GM19455 (cell line): ENCODE measurements at regions not wholly inside any gene's neighbourhood (a gene's known extent, or its start where the extent isn't known, plus 50 kb on each side); places are given as distances from the start of the nearest gene placed in this dataset.
"Not testable (repeated sequence)": the region's sequence is repeated elsewhere in the genome, so short reads cannot be mapped to it uniquely, and the experiment has no call there.

Experiments used
- ATAC-seq: cut with Tn5 transposase; IDR thresholded peaks from one replicate; pipeline ENCODE4 v1.9.1; 2021; ENCODE audit not compliant: unreplicated experiment

GRCh38 chr10:57962839-57963238 is 304.9 kb downstream of the IPMK start:
- ATAC-seq, result no peak

- ATAC-seq, result no peak
Measured at GRCh38 chr10:57961487-57961886, 306.2 kb downstream of the IPMK start.

- no peak for ATAC-seq
Measured at GRCh38 chr10:57960406-57960805, 307.3 kb downstream of the IPMK start.

- no peak for ATAC-seq
Measured at GRCh38 chr10:57959318-57960006, 308.2 kb downstream of the IPMK start.

- ATAC-seq, result no peak
Measured at GRCh38 chr10:57955076-57955475, 312.6 kb downstream of the IPMK start.

- ATAC-seq, result no peak
Measured at GRCh38 chr10:57952741-57953140, 315.0 kb downstream of the IPMK start.

GRCh38 chr10:57950442-57950974 is 317.2 kb downstream of the IPMK start:
- no peak for ATAC-seq

GRCh38 chr10:57948796-57949195 is 318.9 kb downstream of the IPMK start:
- no peak for ATAC-seq

GRCh38 chr10:57946833-57947232 is 320.9 kb downstream of the IPMK start:
- ATAC-seq, result no peak

- no peak for ATAC-seq
Measured at GRCh38 chr10:57943701-57944100, 324.0 kb downstream of the IPMK start.

GRCh38 chr10:57925045-57925444 is 342.6 kb downstream of the IPMK start:
- no peak for ATAC-seq

GRCh38 chr10:57921140-57921539 is 346.6 kb downstream of the IPMK start:
- ATAC-seq, result no peak

GRCh38 chr10:57919864-57920263 is 347.8 kb downstream of the IPMK start:
- ATAC-seq, result no peak

- ATAC-seq, result no peak
Measured at GRCh38 chr10:57917019-57917418, 350.7 kb downstream of the IPMK start.

GRCh38 chr10:57905861-57906260 is 361.8 kb downstream of the IPMK start:
- ATAC-seq, result no peak

- ATAC-seq, result no peak
Measured at GRCh38 chr10:57905010-57905409, 362.7 kb downstream of the IPMK start.

GRCh38 chr10:57898231-57898630 is 369.5 kb downstream of the IPMK start:
- no peak for ATAC-seq

- no peak for ATAC-seq
Measured at GRCh38 chr10:57897611-57898010, 370.1 kb downstream of the IPMK start.

- no peak for ATAC-seq
Measured at GRCh38 chr10:57894361-57894760, 373.3 kb downstream of the IPMK start.

- no peak for ATAC-seq
Measured at GRCh38 chr10:57891201-57892006, 376.3 kb downstream of the IPMK start.

GRCh38 chr10:57890691-57891090 is 377.0 kb downstream of the IPMK start:
- ATAC-seq, result no peak

- not testable (repeated sequence) for ATAC-seq
Measured at GRCh38 chr10:57885618-57885968, 382.1 kb downstream of the IPMK start.
